ENCODE measurements at regions not wholly inside any gene's neighbourhood (a gene's known extent, or its start where the extent isn't known, plus 50 kb on each side); places are given as distances from the start of the nearest gene placed in this dataset.

GRCh38 chr3:80259736-80260135, 491.9 kb upstream of the ROBO1 start:
- no peak for FAIRE-seq
- no peak for DNase-seq (ENCODE audit: insufficient read length)
- TF ChIP-seq POLR2AphosphoS5 (IDR thresholded peaks at IDR 0.05; ENCODE audit: low read depth, low read length), result no peak
- no peak for TF ChIP-seq TAF1 (IDR thresholded peaks at IDR 0.05; ENCODE audit: borderline replicate concordance, low read depth, low read length)
- no peak for TF ChIP-seq POLR2A (IDR thresholded peaks at IDR 0.05; ENCODE audit: low read depth, low read length)

DNA sequence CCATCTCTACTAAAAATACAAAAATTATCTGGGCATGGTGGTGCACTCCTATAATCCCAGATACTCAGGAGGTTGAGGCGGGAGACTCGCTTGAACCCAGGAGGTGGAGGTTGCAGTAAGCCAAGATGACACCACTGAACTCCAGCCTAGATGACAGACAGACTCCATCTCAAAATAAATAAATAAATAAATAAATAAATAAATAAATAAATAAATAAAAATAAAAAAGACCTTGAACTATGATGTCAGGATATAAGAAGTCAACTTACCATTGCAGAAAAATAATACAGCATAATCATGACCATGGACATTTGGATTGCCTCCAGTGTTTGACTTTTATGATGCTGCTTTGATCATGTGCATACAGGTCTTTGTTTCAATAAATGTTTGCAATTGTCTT, 484.3 kb upstream of the ROBO1 start:
- no peak for DNase-seq (ENCODE audit: insufficient read length)
- no peak for FAIRE-seq
- TF ChIP-seq TAF1 (IDR thresholded peaks at IDR 0.05; ENCODE audit: borderline replicate concordance, low read depth, low read length), result no peak

GRCh38 chr3:80247766-80248165, 480.0 kb upstream of the ROBO1 start:
- TF ChIP-seq TAF1 (IDR thresholded peaks at IDR 0.05; ENCODE audit: borderline replicate concordance, low read depth, low read length) (no peak), POLR2A (IDR thresholded peaks at IDR 0.05; ENCODE audit: low read depth, low read length) (no peak), POLR2AphosphoS5 (IDR thresholded peaks at IDR 0.05; ENCODE audit: low read depth, low read length) (no peak)
- FAIRE-seq, result no peak

DNA sequence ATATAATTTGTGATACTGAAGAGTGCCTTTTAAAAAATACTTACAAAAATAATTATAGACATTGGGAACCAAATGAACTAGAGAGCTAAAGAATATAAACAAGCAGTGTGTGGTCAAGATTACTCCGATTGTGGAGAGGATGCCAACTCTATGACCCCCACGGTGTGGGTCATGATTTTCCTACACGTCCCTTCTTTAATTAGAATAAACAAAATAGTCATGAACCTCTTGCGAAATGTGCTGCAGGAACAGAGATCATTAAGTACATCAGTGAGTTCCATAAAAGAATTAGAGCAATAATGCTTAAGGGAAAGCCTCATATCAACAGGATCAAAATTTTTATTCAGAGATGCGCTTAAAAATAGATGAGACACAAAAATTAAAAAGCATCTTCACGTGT, 476.6 kb upstream of the ROBO1 start:
- FAIRE-seq (no peak), DNase-seq (ENCODE audit: insufficient read length) (no peak)
- TF ChIP-seq TAF1 (IDR thresholded peaks at IDR 0.05; ENCODE audit: borderline replicate concordance, low read depth, low read length), result no peak
- TF ChIP-seq POLR2AphosphoS5 (IDR thresholded peaks at IDR 0.05; ENCODE audit: low read depth, low read length), result no peak
- no peak for TF ChIP-seq POLR2A (IDR thresholded peaks at IDR 0.05; ENCODE audit: low read depth, low read length)

More at GRCh38 chr3:80247766-80248165, 480.0 kb upstream of the ROBO1 start:
- DNase-seq (ENCODE audit: insufficient read length), result no peak

- FAIRE-seq (no peak), DNase-seq (ENCODE audit: insufficient read length) (no peak)
- TF ChIP-seq POLR2AphosphoS5 (IDR thresholded peaks at IDR 0.05; ENCODE audit: low read depth, low read length), result no peak
- no peak for TF ChIP-seq POLR2A (IDR thresholded peaks at IDR 0.05; ENCODE audit: low read depth, low read length)
- TF ChIP-seq TAF1 (IDR thresholded peaks at IDR 0.05; ENCODE audit: borderline replicate concordance, low read depth, low read length), result no peak
Measured at GRCh38 chr3:80241791-80242190, 474.0 kb upstream of the ROBO1 start.

DNA sequence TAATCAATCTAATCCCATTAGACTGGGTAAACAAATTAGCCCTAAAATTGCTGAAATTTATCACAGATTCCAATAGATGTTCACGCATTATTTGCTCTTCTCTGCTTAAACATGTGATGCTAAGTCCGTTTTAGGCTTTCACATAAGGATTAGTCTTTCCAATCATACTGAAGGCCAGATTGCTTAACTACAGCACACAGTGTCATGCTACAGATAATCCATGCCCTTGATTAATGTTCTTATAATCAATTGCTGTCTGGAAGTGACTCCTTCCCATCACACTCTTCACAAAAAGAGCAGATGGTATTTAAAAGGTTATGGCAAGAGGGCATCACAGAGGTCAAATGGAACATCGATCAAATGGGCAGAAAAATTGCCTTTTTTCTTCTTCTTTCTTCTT, 471.5 kb upstream of the ROBO1 start:
- no peak for DNase-seq (ENCODE audit: insufficient read length)
- TF ChIP-seq TAF1 (IDR thresholded peaks at IDR 0.05; ENCODE audit: borderline replicate concordance, low read depth, low read length), result no peak
- TF ChIP-seq POLR2AphosphoS5 (IDR thresholded peaks at IDR 0.05; ENCODE audit: low read depth, low read length), result no peak
- no peak for TF ChIP-seq POLR2A (IDR thresholded peaks at IDR 0.05; ENCODE audit: low read depth, low read length)
- FAIRE-seq, result no peak

GRCh38 chr3:80238606-80239005, 470.8 kb upstream of the ROBO1 start:
- FAIRE-seq (no peak), DNase-seq (ENCODE audit: insufficient read length) (no peak)
- TF ChIP-seq POLR2A (IDR thresholded peaks at IDR 0.05; ENCODE audit: low read depth, low read length), result no peak
- TF ChIP-seq POLR2AphosphoS5 (IDR thresholded peaks at IDR 0.05; ENCODE audit: low read depth, low read length), result no peak

DNA sequence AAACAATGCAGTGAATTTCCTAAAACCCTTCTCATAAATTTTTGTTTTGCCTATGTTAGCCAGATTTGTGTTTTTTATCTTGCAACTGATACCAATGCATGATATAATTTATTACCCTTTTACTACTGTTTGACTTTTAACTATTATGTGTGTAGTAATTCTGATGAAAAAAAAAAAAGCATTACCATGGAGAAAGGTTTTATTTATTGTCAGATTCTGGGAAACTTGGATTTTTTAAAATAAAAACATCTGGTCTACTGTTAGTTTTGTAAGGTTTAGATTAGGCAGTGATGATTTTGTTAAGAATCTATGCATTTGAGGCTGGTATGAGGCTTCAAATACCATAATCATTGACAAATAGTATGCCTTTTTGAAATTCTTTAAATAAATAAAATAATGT, 470.4 kb upstream of the ROBO1 start:
- FAIRE-seq (no peak), DNase-seq (ENCODE audit: insufficient read length) (no peak)
- no peak for TF ChIP-seq POLR2AphosphoS5 (IDR thresholded peaks at IDR 0.05; ENCODE audit: low read depth, low read length)
- TF ChIP-seq TAF1 (IDR thresholded peaks at IDR 0.05; ENCODE audit: borderline replicate concordance, low read depth, low read length), result no peak
- no peak for TF ChIP-seq POLR2A (IDR thresholded peaks at IDR 0.05; ENCODE audit: low read depth, low read length)

- DNase-seq (ENCODE audit: insufficient read length), result no peak
- TF ChIP-seq POLR2A (IDR thresholded peaks at IDR 0.05; ENCODE audit: low read depth, low read length) (no peak), TAF1 (IDR thresholded peaks at IDR 0.05; ENCODE audit: borderline replicate concordance, low read depth, low read length) (no peak), POLR2AphosphoS5 (IDR thresholded peaks at IDR 0.05; ENCODE audit: low read depth, low read length) (no peak)
- FAIRE-seq, result no peak
Measured at GRCh38 chr3:80234706-80235105, 466.9 kb upstream of the ROBO1 start.

DNA sequence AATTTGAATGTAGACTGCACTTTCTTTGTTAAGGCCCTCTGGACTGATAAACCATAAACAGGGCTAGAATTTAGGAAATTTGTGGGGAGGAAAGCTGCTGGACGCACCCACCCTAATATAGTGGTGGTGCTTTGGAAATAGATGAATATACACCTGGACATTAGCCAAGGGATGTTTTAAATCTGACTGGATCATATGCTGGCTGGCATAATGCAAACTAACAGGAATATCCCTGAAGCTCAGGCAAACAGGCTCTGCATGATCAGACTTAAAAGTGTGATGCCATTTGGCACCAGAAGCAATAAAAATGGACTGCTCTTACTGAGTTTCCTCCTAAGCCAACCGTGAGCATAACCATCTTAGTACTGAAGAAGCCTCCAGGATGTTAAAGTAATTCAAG, 465.8 kb upstream of the ROBO1 start:
- FAIRE-seq (no peak), DNase-seq (ENCODE audit: insufficient read length) (no peak)
- no peak for TF ChIP-seq TAF1 (IDR thresholded peaks at IDR 0.05; ENCODE audit: borderline replicate concordance, low read depth, low read length)
- TF ChIP-seq POLR2AphosphoS5 (IDR thresholded peaks at IDR 0.05; ENCODE audit: low read depth, low read length), result no peak
- TF ChIP-seq POLR2A (IDR thresholded peaks at IDR 0.05; ENCODE audit: low read depth, low read length), result no peak

GRCh38 chr3:80232760-80233159, 465.0 kb upstream of the ROBO1 start:
- DNase-seq (ENCODE audit: insufficient read length) (no peak), FAIRE-seq (no peak)
- TF ChIP-seq POLR2A (IDR thresholded peaks at IDR 0.05; ENCODE audit: low read depth, low read length) (no peak), POLR2AphosphoS5 (IDR thresholded peaks at IDR 0.05; ENCODE audit: low read depth, low read length) (no peak), TAF1 (IDR thresholded peaks at IDR 0.05; ENCODE audit: borderline replicate concordance, low read depth, low read length) (no peak)

DNA sequence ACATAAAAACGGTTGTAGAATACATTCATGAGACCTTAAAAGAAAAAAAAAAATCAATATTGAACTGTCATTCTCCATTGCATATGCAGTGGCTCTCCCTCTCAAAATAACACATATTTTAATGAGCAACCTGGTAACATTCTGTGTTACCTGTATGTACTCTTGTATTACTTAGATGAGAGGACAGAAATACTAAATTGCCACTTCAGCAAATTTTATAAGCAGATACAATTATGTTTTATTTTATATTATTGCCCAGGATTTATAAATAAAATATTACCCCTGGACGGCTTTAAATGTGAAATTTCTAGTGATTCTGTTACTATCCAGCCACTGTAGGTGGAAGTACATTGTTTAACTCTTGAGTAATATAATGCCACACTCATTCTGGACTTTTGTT, 463.2 kb upstream of the ROBO1 start:
- TF ChIP-seq POLR2AphosphoS5 (IDR thresholded peaks at IDR 0.05; ENCODE audit: low read depth, low read length), result no peak
- no peak for TF ChIP-seq TAF1 (IDR thresholded peaks at IDR 0.05; ENCODE audit: borderline replicate concordance, low read depth, low read length)
- no peak for TF ChIP-seq POLR2A (IDR thresholded peaks at IDR 0.05; ENCODE audit: low read depth, low read length)
- no peak for DNase-seq (ENCODE audit: insufficient read length)
- FAIRE-seq, result no peak

GRCh38 chr3:80227216-80227615, 459.4 kb upstream of the ROBO1 start:
- FAIRE-seq (no peak), DNase-seq (ENCODE audit: insufficient read length) (no peak)
- TF ChIP-seq TAF1 (IDR thresholded peaks at IDR 0.05; ENCODE audit: borderline replicate concordance, low read depth, low read length) (no peak), POLR2A (IDR thresholded peaks at IDR 0.05; ENCODE audit: low read depth, low read length) (no peak), POLR2AphosphoS5 (IDR thresholded peaks at IDR 0.05; ENCODE audit: low read depth, low read length) (no peak)
